OCI-LY7 (cell line): ENCODE measurements at regions not wholly inside any gene's neighbourhood (a gene's known extent, or its start where the extent isn't known, plus 50 kb on each side); places are given as distances from the start of the nearest gene placed in this dataset.

Source experiments
- CTCF ChIP-seq: fragments of 200-600 bp; sonication (generic); conservative IDR thresholded peaks from 2 replicates; pipeline ENCODE4 v1.5.1; 2014; ENCODE audit warnings: mild to moderate bottlenecking, antibody characterized with exemption, low read length, moderate library complexity, mixed read lengths
- EZH2phosphoT487 ChIP-seq: fragments of 200-600 bp; sonication (generic); IDR thresholded peaks from 2 replicates; pipeline ENCODE4 v1.6.1; 2018; ENCODE audit warnings: low read depth, borderline replicate concordance, mild to moderate bottlenecking, mixed run types, antibody characterized with exemption, low read length, moderate library complexity, mixed read lengths

- TF ChIP-seq CTCF (no peak), EZH2phosphoT487 (no peak)
These were observed 481.2 kb upstream of the DIPK2B start for GRCh38 chrX:45681891-45682290.
